ENCODE measurements at regions not wholly inside any gene's neighbourhood (a gene's known extent, or its start where the extent isn't known, plus 50 kb on each side); places are given as distances from the start of the nearest gene placed in this dataset.

DNA sequence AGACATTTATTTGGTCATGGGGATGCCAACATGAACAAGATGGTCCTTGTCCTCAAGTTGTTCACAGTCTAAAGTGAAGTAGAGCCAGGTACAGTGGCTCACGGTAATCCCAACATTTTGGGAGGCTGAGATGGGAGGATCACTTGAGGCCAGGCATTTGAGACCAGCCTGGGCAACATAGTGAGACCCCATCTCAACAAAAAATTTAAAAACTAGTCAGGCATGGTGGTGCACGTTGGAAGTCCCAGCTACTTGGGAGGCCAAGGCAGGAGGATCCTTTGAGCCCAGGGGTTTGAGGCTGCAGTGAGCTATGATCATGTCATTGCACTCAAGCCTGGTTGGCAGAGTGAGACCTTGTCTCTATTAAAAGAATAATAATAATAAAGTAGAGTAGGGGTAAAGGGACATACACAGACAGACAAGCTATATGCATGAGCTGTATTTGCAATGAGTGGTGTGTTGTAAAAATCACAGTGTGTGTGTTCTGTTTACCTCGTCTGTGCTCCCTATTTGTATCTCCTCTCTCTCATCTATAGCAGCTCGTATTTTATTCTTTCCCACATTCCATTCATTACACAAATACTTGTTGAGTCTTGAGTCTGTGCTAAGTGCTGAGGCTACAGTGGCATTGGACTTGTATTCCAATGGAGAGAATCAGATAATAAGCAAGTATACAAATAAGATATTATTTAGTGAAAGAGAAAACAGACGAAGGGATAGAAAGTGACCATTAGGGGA lies 73.9 kb upstream of the DHX40 start:
- Histone ChIP-seq H4K20me1 (ENCODE audit: control insufficient read depth, insufficient read depth, insufficient read length) (no peaks in the 10 kb centered on the region), H3K79me1 (ENCODE audit: insufficient read depth, low read depth, low read length, poor library complexity, severe bottlenecking) (no peaks in the 10 kb centered on the region), H3T11ph (ENCODE audit: low read length) (no peak overlapping the region), H4K91ac (ENCODE audit: insufficient read length, low read depth, low read length) (no peak overlapping the region), H2AK5ac (ENCODE audit: insufficient read length, low read length) (no peak overlapping the region), H3K27ac (ENCODE audit: insufficient read length, low read depth, low read length) (no peak overlapping the region), H2BK20ac (ENCODE audit: low read depth, low read length, poor library complexity, severe bottlenecking) (no peak overlapping the region), H3K9me3 (ENCODE audit: control insufficient read depth, low read depth, low read length) (no peaks in the 10 kb centered on the region), H2BK12ac (ENCODE audit: insufficient read length, low read depth, low read length) (no peak overlapping the region), H3K23me2 (ENCODE audit: insufficient read length, low read depth, low read length, poor library complexity, severe bottlenecking) (no peaks in the 10 kb centered on the region), H2AFZ (ENCODE audit: low read length) (no peak overlapping the region), H3K4me2 (ENCODE audit: insufficient read depth, insufficient read length, low read length) (no peak overlapping the region), H3K9ac (ENCODE audit: extremely low read depth, insufficient read length, low read length) (no peak overlapping the region), H2BK5ac (ENCODE audit: insufficient read length, low read length) (no peak overlapping the region), H2BK15ac (ENCODE audit: low read depth, low read length) (no peak overlapping the region), H2BK120ac (ENCODE audit: low read depth, low read length, poor library complexity, severe bottlenecking) (no peak overlapping the region), H3K56ac (ENCODE audit: insufficient read length, low read depth, low read length) (no peak overlapping the region), H3K79me2 (ENCODE audit: insufficient read depth, low read length) (no peaks in the 10 kb centered on the region), H4K8ac (replicated peaks; ENCODE audit: insufficient read length, low read depth, low read length) (no peak overlapping the region), H3K27me3 (ENCODE audit: insufficient read depth, low read length) (no peaks in the 10 kb centered on the region), H3K23ac (ENCODE audit: insufficient read length, low read depth, low read length) (no peak overlapping the region), H4K5ac (ENCODE audit: insufficient read length, low read depth, low read length) (no peak overlapping the region), H3K4ac (ENCODE audit: low read depth, low read length) (no peak overlapping the region), H3K14ac (ENCODE audit: insufficient read depth, low read length) (no peak overlapping the region), H3K18ac (ENCODE audit: insufficient read length, low read depth, low read length) (no peak overlapping the region), H3K4me1 (ENCODE audit: insufficient read depth, low read length) (no peaks in the 10 kb centered on the region)
- WGBS (ENCODE audit: extremely low coverage, insufficient read length, low lambda C conversion rate), result no CpG with 5 or more reads among the region's 5 CpGs
- Mint-ChIP-seq H3K27me3 (ENCODE audit: low read depth) (peaks cover 8% of the 10 kb centered on the region), H3K4me3 (no peak overlapping the region), H3K27ac (no peak overlapping the region), H3K9me3 (no peaks in the 10 kb centered on the region; a peak in 1 of 5 replicates), H3K4me1 (0 out of 4 replicates have a peak, but pooled peaks cover 0 to 2% of the 10 kb centered on the region in 2 experiments), H3K36me3 (ENCODE audit: insufficient read depth in 1 of 3, low read depth in 3 of 3) (no peaks in the 10 kb centered on the region)
- DNase-seq, result no peak
- no peak for TF ChIP-seq CTCF (conservative IDR thresholded peaks at IDR 0.05)
